HG02870 (cell line): ENCODE measurements at regions not wholly inside any gene's neighbourhood (a gene's known extent, or its start where the extent isn't known, plus 50 kb on each side); places are given as distances from the start of the nearest gene placed in this dataset.
"Not testable (repeated sequence)": the region's sequence is repeated elsewhere in the genome, so short reads cannot be mapped to it uniquely, and the experiment has no call there.

ENCODE experiments used
- ATAC-seq: cut with Tn5 transposase; IDR thresholded peaks from one replicate; pipeline ENCODE4 v1.9.1; 2021; ENCODE audit warnings: mild to moderate bottlenecking, moderate library complexity; ENCODE audit not compliant: unreplicated experiment

GRCh38 chr3:43236008-43236407 lies 50.3 kb upstream of the SNRK start:
- no peak for ATAC-seq

GRCh38 chr3:43233062-43233461 lies 53.3 kb upstream of the SNRK start:
- no peak for ATAC-seq

- ATAC-seq = no peak
Observed at GRCh38 chr3:43231276-43232000, 54.9 kb upstream of the SNRK start.

- not testable (repeated sequence) for ATAC-seq
Observed at GRCh38 chr3:43229865-43230264, 56.5 kb upstream of the SNRK start.

- ATAC-seq = not testable (repeated sequence)
Observed at GRCh38 chr3:43227685-43228084, 58.7 kb upstream of the SNRK start.

- no peak for ATAC-seq
Observed at GRCh38 chr3:43224405-43225073, 61.8 kb upstream of the SNRK start.

GRCh38 chr3:43223670-43224364 lies 62.5 kb upstream of the SNRK start:
- ATAC-seq = no peak

GRCh38 chr3:43222590-43222989 lies 63.8 kb upstream of the SNRK start:
- no peak for ATAC-seq

- no peak for ATAC-seq
Observed at GRCh38 chr3:43221076-43221475, 65.3 kb upstream of the SNRK start.

GRCh38 chr3:43219616-43220015 lies 66.7 kb upstream of the SNRK start:
- ATAC-seq = no peak

GRCh38 chr3:43218921-43219320 lies 67.4 kb upstream of the SNRK start:
- ATAC-seq = no peak

- no peak for ATAC-seq
Observed at GRCh38 chr3:43218156-43218555, 68.2 kb upstream of the SNRK start.

- no peak for ATAC-seq
Observed at GRCh38 chr3:43217633-43218032, 68.7 kb upstream of the SNRK start.

GRCh38 chr3:43217206-43217605 lies 69.1 kb upstream of the SNRK start:
- ATAC-seq = no peak

GRCh38 chr3:43215663-43216275 lies 70.6 kb upstream of the SNRK start:
- no peak for ATAC-seq

- no peak for ATAC-seq
Observed at GRCh38 chr3:43215138-43215537, 71.2 kb upstream of the SNRK start.

- ATAC-seq = no peak
Observed at GRCh38 chr3:43214616-43215015, 71.7 kb upstream of the SNRK start.

GRCh38 chr3:43213631-43214030 lies 72.7 kb upstream of the SNRK start:
- ATAC-seq = no peak

- no peak for ATAC-seq
Observed at GRCh38 chr3:43212914-43213611, 73.3 kb upstream of the SNRK start.

GRCh38 chr3:43211681-43212080 lies 74.7 kb upstream of the SNRK start:
- ATAC-seq = no peak
